B cell (primary cell): ENCODE measurements at regions not wholly inside any gene's neighbourhood (a gene's known extent, or its start where the extent isn't known, plus 50 kb on each side); places are given as distances from the start of the nearest gene placed in this dataset.

Experiments used
- ATAC-seq: fragments of 200-7000 bp; cut with Tn5 transposase; one replicate; pipeline ENCODE4 v1.10.0; 2021; ENCODE audit warnings: low read depth, mild to moderate bottlenecking, moderate number of reproducible peaks, moderate library complexity
- CTCF ChIA-PET: fragments of 350-600 bp; sonication (Branson Sonifier 250); formaldehyde crosslinking; loops from one replicate; lab custom pipeline; 2021; ENCODE audit warnings: antibody characterized with exemption, inconsistent platforms; lab: Charles Lee
- POLR2A ChIA-PET: fragments of 350-600 bp; sonication (Branson Sonifier 250); formaldehyde crosslinking; loops from one replicate; lab custom pipeline; 2021; ENCODE audit warnings: antibody characterized with exemption; lab: Charles Lee
- DNase-seq: peaks from one replicate; pipeline ENCODE4 v3.0.0; 2013
- H2AFZ ChIP-seq: 2 replicates; pipeline ENCODE4 v1.6.1; 2012; ENCODE audit warnings: mild to moderate bottlenecking, low read depth, low read length; ENCODE audit not compliant: insufficient read depth, poor library complexity, severe bottlenecking
- H3K27ac ChIP-seq, 2 donors: 1 replicate in 1 of 2; 2 replicates in 1 of 2; pipeline ENCODE4 v1.5.1; 2012 to 2013; ENCODE audit warnings: low read length in 2 of 2, mild to moderate bottlenecking in 2 of 2, moderate library complexity in 1 of 2
- H3K27me3 ChIP-seq, 4 experiments: fragments of 200-600 bp in 1 of 4; sonication (generic) in 1 of 4; replicated peaks in 1 of 4; 1 replicate in 2 of 4; 2 replicates in 2 of 4; pipeline versions ENCODE4 v1.6.1 to v1.7.0; 2013 to 2016; ENCODE audit warnings: low read length in 3 of 4, mild to moderate bottlenecking in 2 of 4, mixed read lengths in 1 of 4, moderate library complexity in 1 of 4; ENCODE audit not compliant: insufficient read depth in 4 of 4, control insufficient read depth in 3 of 4; ENCODE audit errors: control extremely low read depth in 1 of 4
- H3K36me3 ChIP-seq, 2 experiments: replicated peaks in 1 of 2; 1 replicate in 1 of 2; 2 replicates in 1 of 2; pipeline versions ENCODE4 v1.6.1 to v1.7.1; 2013; ENCODE audit warnings: low read length in 1 of 2; ENCODE audit not compliant: insufficient read depth in 2 of 2, control insufficient read depth in 1 of 2; ENCODE audit errors: control extremely low read depth in 1 of 2, extremely low read depth in 1 of 2
- H3K4me1 ChIP-seq, 2 donors: fragments of 200-600 bp in 1 of 2; sonication (generic) in 1 of 2; 1 replicate in 1 of 2; 2 replicates in 1 of 2; pipeline versions ENCODE4 v1.5.1 to v1.6.1; 2013 to 2017; ENCODE audit warnings: low read length in 2 of 2; ENCODE audit not compliant: control insufficient read depth in 2 of 2, insufficient read depth in 2 of 2
- H3K4me2 ChIP-seq: replicated peaks from 2 replicates; pipeline ENCODE3; 2012; ENCODE audit warnings: mild to moderate bottlenecking, low read depth, low read length; ENCODE audit not compliant: poor library complexity, severe bottlenecking
- H3K4me3 ChIP-seq, 5 experiments: fragments of 200-600 bp in 1 of 5; sonication (generic) in 1 of 5; 1 replicate in 3 of 5; 2 replicates in 2 of 5; pipeline versions ENCODE4 v1.5.1 to v1.7.0; 2011 to 2016; ENCODE audit warnings: low read length in 4 of 5, mild to moderate bottlenecking in 4 of 5, low read depth in 2 of 5, control low read depth in 1 of 5, moderate library complexity in 1 of 5; ENCODE audit not compliant: insufficient read depth in 1 of 5; ENCODE audit errors: control extremely low read depth in 1 of 5, extremely low read depth in 1 of 5
- H3K79me2 ChIP-seq: fragments of 200-600 bp; sonication (generic); one replicate; pipeline ENCODE4 v1.6.0; 2016; ENCODE audit warnings: low read length; ENCODE audit not compliant: control insufficient read depth, insufficient read depth
- H3K9ac ChIP-seq: fragments of 200-600 bp; sonication (generic); 2 replicates; pipeline ENCODE4 v1.6.1; 2017; ENCODE audit warnings: mild to moderate bottlenecking, low read length, moderate library complexity
- H3K9me3 ChIP-seq, 3 donors: one replicate each; pipeline versions ENCODE4 v1.6.1 to v1.7.1; 2013; ENCODE audit warnings: low read length in 2 of 3; ENCODE audit not compliant: control insufficient read depth in 2 of 3, insufficient read depth in 1 of 3; ENCODE audit errors: control extremely low read depth in 1 of 3
- H4K20me1 ChIP-seq: 2 replicates; pipeline ENCODE4 v1.6.0; 2012; ENCODE audit warnings: mild to moderate bottlenecking, low read length; ENCODE audit not compliant: insufficient read depth, control insufficient read depth, poor library complexity, severe bottlenecking
- H3K27ac Mint-ChIP-seq: one replicate; pipeline ENCODE4 v1.8.0; 2021; ENCODE audit warnings: mixed read lengths
- H3K27me3 Mint-ChIP-seq: one replicate; pipeline ENCODE4 v1.8.0; 2021; ENCODE audit warnings: mixed read lengths
- H3K4me1 Mint-ChIP-seq: one replicate; pipeline ENCODE4 v1.8.0; 2021; ENCODE audit warnings: mixed read lengths
- H3K4me3 Mint-ChIP-seq: one replicate; pipeline ENCODE4 v1.8.0; 2021; ENCODE audit warnings: mixed read lengths
- H3K9me3 Mint-ChIP-seq: one replicate; pipeline ENCODE4 v1.8.0; 2022; ENCODE audit warnings: mixed read lengths; ENCODE audit not compliant: insufficient read depth
- EZH2 ChIP-seq: IDR thresholded peaks from 2 replicates; pipeline ENCODE4 v1.6.1; 2012; ENCODE audit warnings: borderline replicate concordance, low read depth, mild to moderate bottlenecking, moderate library complexity, low read length; ENCODE audit not compliant: insufficient read depth, poor library complexity, severe bottlenecking
- WGBS: methylation state at CpG from one replicate; pipeline ENCODE4 v1.1.5; 2013; ENCODE audit warnings: missing lambda C conversion rate; ENCODE audit not compliant: insufficient coverage; 5-methylcytosine and 5-hydroxymethylcytosine counted together
- intact Hi-C: fragments of 100-400 bp; cut with micrococcal nuclease; formaldehyde crosslinking; loops from one replicate; pipeline ENCODE4 v1.10.0; 2022
- TF ChIP-seq, protein P1 (sequence below): fragments of 200-600 bp; IDR thresholded peaks from one replicate; pipeline ENCODE4 v1.8.0; 2022; ENCODE audit warnings: antibody characterized with exemption, mild to moderate bottlenecking

DNA sequence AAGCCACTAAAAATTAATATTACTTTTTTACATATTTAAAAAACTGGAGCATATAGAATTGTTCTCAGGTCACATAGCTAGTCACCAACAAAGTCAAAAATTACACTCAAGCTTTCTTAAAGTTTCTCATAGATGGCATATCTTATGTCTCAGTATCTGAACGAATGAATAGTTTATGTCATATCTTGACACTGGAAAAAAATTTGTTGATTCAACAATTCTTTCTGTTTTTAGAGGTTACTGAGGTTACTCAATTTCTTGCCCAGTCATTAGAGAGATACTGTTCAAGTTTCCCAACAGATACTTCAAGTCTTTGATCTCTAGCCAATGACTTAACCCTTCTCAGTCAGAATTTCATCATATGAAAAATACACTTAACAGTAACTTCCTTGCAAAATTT, 113.1 kb upstream of the XIRP2 start:
- CTCF ChIA-PET = no interaction called here
- no peaks in the 10 kb centered on the region for H3K27me3 ChIP-seq
- H3K9ac ChIP-seq = no peak overlapping the region
- H3K4me2 ChIP-seq = no peak overlapping the region
- no peak overlapping the region for H3K4me3 ChIP-seq
- no peaks in the 10 kb centered on the region for H3K4me1 ChIP-seq
- intact Hi-C loops = no loop called here
- H3K9me3 ChIP-seq = no peaks in the 10 kb centered on the region
- Mint-ChIP-seq H3K9me3 (no peaks in the 10 kb centered on the region), H3K4me3 (no peak overlapping the region), H3K27me3 (no peaks in the 10 kb centered on the region), H3K27ac (no peak overlapping the region), H3K4me1 (no peaks in the 10 kb centered on the region)
- H3K36me3 ChIP-seq = no peaks in the 10 kb centered on the region
- ATAC-seq (no peak), DNase-seq (no peak)
- H4K20me1 ChIP-seq = no peaks in the 10 kb centered on the region
- no peaks in the 10 kb centered on the region for H3K79me2 ChIP-seq
- H2AFZ ChIP-seq = no peak overlapping the region
- TF ChIP-seq, protein P1, sequence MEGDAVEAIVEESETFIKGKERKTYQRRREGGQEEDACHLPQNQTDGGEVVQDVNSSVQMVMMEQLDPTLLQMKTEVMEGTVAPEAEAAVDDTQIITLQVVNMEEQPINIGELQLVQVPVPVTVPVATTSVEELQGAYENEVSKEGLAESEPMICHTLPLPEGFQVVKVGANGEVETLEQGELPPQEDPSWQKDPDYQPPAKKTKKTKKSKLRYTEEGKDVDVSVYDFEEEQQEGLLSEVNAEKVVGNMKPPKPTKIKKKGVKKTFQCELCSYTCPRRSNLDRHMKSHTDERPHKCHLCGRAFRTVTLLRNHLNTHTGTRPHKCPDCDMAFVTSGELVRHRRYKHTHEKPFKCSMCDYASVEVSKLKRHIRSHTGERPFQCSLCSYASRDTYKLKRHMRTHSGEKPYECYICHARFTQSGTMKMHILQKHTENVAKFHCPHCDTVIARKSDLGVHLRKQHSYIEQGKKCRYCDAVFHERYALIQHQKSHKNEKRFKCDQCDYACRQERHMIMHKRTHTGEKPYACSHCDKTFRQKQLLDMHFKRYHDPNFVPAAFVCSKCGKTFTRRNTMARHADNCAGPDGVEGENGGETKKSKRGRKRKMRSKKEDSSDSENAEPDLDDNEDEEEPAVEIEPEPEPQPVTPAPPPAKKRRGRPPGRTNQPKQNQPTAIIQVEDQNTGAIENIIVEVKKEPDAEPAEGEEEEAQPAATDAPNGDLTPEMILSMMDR = no peak
- TF ChIP-seq EZH2 = no peak
- H3K27ac ChIP-seq = no peak overlapping the region
- no CpG with 5 or more reads among the region's 1 CpG for WGBS
- POLR2A ChIA-PET = no interaction called here

DNA sequence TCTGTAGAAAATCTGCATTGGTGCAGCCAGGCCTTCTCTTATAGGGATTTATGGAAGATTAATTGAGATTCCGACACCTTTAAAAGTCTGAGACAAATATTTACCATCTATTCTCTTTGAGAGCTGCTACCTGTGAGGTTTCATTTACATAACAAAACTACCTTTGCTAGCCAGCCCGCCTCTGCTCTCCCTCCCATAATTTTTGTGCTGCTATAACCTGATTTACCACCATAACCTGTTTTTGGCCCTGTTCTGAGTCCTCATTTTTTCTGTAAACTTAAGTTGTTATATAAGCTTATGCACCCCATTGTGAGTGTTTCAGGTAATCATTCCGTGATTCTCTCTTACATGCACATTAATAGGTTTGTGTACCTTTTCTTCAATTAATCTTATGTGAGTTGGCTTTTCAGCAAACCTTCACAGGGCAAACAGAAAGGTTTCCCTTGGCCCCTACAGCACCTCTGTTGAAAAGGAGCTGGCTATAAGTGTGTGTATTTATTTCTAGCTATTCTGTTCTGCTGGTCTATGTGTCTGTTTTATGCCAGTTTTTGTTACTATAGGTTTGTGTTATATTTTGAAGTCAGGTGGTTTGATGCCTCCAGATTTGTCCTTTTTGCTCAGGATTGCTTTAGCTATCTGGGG, 114.9 kb upstream of the XIRP2 start:
- H3K27ac Mint-ChIP-seq = no peak overlapping the region
- H3K4me1 Mint-ChIP-seq = peaks cover 4% of the 10 kb centered on the region
- Histone ChIP-seq H3K4me2 (no peak overlapping the region), H3K79me2 (no peaks in the 10 kb centered on the region), H2AFZ (no peak overlapping the region), H3K9me3 (peaks cover 0 to 1% (median 0%) of the 10 kb centered on the region in 3 donors), H3K27ac (no peak overlapping the region), H3K36me3 (no peaks in the 10 kb centered on the region), H4K20me1 (no peaks in the 10 kb centered on the region), H3K4me3 (no peak overlapping the region), H3K9ac (no peak overlapping the region), H3K27me3 (no peaks in the 10 kb centered on the region), H3K4me1 (no peaks in the 10 kb centered on the region)
- no peaks in the 10 kb centered on the region for H3K27me3 Mint-ChIP-seq
- H3K4me3 Mint-ChIP-seq = no peak overlapping the region
- TF ChIP-seq, protein P1 = no peak
- no peak for TF ChIP-seq EZH2
- intact Hi-C loops = no loop called here
- ChIA-PET CTCF (no interaction called here), POLR2A (no interaction called here)
- ATAC-seq (no peak), DNase-seq (no peak)
- H3K9me3 Mint-ChIP-seq = peaks cover 4% of the 10 kb centered on the region
- WGBS = no CpG with 5 or more reads among the region's 3 CpGs
